HEK293 (cell line): ENCODE measurements at regions not wholly inside any gene's neighbourhood (a gene's known extent, or its start where the extent isn't known, plus 50 kb on each side); places are given as distances from the start of the nearest gene placed in this dataset.
"Not testable (repeated sequence)": the region's sequence is repeated elsewhere in the genome, so short reads cannot be mapped to it uniquely, and the experiment has no call there.

Source experiments
- TCF7L2 ChIP-seq: IDR thresholded peaks from 2 replicates; pipeline ENCODE4 v1.6.1; 2011; ENCODE audit warnings: low read depth, mild to moderate bottlenecking, inconsistent platforms, low read length, moderate library complexity, borderline replicate concordance
- TF ChIP-seq, protein P1 (sequence below): fragments of 450-650 bp; formaldehyde crosslinking; IDR thresholded peaks from 2 replicates; pipeline ENCODE4 v1.5.1; 2016; ENCODE audit warnings: missing biosample characterization, missing genetic modification characterization
- TF ChIP-seq, protein P2 (sequence below): fragments of 450-650 bp; formaldehyde crosslinking; IDR thresholded peaks from 2 replicates; pipeline ENCODE4 v1.5.1; 2016; ENCODE audit warnings: missing biosample characterization, missing genetic modification characterization

DNA sequence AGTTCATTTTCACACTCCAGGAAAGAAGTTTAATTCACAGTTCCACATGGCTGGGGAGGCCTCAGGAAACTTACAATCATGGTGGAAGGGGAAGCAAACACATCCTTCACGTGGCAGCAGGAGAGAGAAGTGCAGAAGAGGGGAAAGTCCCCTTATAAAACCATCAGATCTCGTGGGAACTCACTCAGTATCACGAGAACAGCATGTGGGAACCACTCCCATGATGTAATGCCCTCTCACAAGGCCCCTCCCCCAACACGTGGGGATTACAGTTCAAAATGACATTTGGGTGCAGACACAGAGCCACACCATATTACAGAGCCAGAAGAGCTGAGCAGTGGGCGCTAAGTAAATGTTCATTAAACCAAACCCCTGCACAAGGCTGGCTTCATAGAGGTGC is 126.0 kb downstream of the POTEH start:
- TF ChIP-seq TCF7L2, result not testable (repeated sequence)
- TF ChIP-seq, protein P1, sequence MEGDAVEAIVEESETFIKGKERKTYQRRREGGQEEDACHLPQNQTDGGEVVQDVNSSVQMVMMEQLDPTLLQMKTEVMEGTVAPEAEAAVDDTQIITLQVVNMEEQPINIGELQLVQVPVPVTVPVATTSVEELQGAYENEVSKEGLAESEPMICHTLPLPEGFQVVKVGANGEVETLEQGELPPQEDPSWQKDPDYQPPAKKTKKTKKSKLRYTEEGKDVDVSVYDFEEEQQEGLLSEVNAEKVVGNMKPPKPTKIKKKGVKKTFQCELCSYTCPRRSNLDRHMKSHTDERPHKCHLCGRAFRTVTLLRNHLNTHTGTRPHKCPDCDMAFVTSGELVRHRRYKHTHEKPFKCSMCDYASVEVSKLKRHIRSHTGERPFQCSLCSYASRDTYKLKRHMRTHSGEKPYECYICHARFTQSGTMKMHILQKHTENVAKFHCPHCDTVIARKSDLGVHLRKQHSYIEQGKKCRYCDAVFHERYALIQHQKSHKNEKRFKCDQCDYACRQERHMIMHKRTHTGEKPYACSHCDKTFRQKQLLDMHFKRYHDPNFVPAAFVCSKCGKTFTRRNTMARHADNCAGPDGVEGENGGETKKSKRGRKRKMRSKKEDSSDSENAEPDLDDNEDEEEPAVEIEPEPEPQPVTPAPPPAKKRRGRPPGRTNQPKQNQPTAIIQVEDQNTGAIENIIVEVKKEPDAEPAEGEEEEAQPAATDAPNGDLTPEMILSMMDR (tag by site-specific recombination), result not testable (repeated sequence)
- TF ChIP-seq, protein P2, sequence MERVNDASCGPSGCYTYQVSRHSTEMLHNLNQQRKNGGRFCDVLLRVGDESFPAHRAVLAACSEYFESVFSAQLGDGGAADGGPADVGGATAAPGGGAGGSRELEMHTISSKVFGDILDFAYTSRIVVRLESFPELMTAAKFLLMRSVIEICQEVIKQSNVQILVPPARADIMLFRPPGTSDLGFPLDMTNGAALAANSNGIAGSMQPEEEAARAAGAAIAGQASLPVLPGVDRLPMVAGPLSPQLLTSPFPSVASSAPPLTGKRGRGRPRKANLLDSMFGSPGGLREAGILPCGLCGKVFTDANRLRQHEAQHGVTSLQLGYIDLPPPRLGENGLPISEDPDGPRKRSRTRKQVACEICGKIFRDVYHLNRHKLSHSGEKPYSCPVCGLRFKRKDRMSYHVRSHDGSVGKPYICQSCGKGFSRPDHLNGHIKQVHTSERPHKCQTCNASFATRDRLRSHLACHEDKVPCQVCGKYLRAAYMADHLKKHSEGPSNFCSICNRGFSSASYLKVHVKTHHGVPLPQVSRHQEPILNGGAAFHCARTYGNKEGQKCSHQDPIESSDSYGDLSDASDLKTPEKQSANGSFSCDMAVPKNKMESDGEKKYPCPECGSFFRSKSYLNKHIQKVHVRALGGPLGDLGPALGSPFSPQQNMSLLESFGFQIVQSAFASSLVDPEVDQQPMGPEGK (tag by site-specific recombination), result not testable (repeated sequence)
